GM12864 (cell line): ENCODE measurements at regions not wholly inside any gene's neighbourhood (a gene's known extent, or its start where the extent isn't known, plus 50 kb on each side); places are given as distances from the start of the nearest gene placed in this dataset.

Experiments used
- DNase-seq: peaks from one replicate; pipeline ENCODE4 v3.0.0-alpha.2; 2011; ENCODE audit warnings: low read depth
- H3K4me3 ChIP-seq: 2 replicates; pipeline ENCODE4 v1.5.1; 2011; ENCODE audit warnings: mild to moderate bottlenecking, low read depth, low read length, control low read depth
- CTCF ChIP-seq: IDR thresholded peaks from 2 replicates; pipeline ENCODE4 v1.5.1; 2011; ENCODE audit warnings: low read depth, mild to moderate bottlenecking, moderate library complexity, low read length, control low read depth, inconsistent platforms; ENCODE audit errors: missing control alignments

GRCh38 chr12:4214877-4215228, 58.7 kb upstream of the CCND2 start:
- no peak overlapping the region; the same call in 1 of the 2 replicates for H3K4me3 ChIP-seq
- TF ChIP-seq CTCF, result no peak
- DNase-seq, result no peak

- DNase-seq, result no peak
- TF ChIP-seq CTCF, result no peak
- H3K4me3 ChIP-seq, result no peak overlapping the region
Measured at GRCh38 chr12:4213471-4213870, 60.1 kb upstream of the CCND2 start.

GRCh38 chr12:4212845-4213244, 60.7 kb upstream of the CCND2 start:
- DNase-seq, result no peak
- TF ChIP-seq CTCF, result no peak
- H3K4me3 ChIP-seq, result no peak overlapping the region

GRCh38 chr12:4211372-4211771, 62.2 kb upstream of the CCND2 start:
- no peak overlapping the region for H3K4me3 ChIP-seq
- no peak for DNase-seq
- TF ChIP-seq CTCF, result no peak

- H3K4me3 ChIP-seq, result no peak overlapping the region
- no peak for TF ChIP-seq CTCF
- DNase-seq, result no peak
Measured at GRCh38 chr12:4210183-4210582, 63.4 kb upstream of the CCND2 start.

- DNase-seq, result no peak
- no peak overlapping the region for H3K4me3 ChIP-seq
- no peak for TF ChIP-seq CTCF
Measured at GRCh38 chr12:4206470-4206869, 67.1 kb upstream of the CCND2 start.

- no peak overlapping the region for H3K4me3 ChIP-seq
- no peak for TF ChIP-seq CTCF
- no peak for DNase-seq
Measured at GRCh38 chr12:4203772-4204376, 69.7 kb upstream of the CCND2 start.
